ENCODE measurements at regions not wholly inside any gene's neighbourhood (a gene's known extent, or its start where the extent isn't known, plus 50 kb on each side); places are given as distances from the start of the nearest gene placed in this dataset.
A peak's percentile ranks its signal among the peaks of the same experiment; 100 is the strongest.

DNA sequence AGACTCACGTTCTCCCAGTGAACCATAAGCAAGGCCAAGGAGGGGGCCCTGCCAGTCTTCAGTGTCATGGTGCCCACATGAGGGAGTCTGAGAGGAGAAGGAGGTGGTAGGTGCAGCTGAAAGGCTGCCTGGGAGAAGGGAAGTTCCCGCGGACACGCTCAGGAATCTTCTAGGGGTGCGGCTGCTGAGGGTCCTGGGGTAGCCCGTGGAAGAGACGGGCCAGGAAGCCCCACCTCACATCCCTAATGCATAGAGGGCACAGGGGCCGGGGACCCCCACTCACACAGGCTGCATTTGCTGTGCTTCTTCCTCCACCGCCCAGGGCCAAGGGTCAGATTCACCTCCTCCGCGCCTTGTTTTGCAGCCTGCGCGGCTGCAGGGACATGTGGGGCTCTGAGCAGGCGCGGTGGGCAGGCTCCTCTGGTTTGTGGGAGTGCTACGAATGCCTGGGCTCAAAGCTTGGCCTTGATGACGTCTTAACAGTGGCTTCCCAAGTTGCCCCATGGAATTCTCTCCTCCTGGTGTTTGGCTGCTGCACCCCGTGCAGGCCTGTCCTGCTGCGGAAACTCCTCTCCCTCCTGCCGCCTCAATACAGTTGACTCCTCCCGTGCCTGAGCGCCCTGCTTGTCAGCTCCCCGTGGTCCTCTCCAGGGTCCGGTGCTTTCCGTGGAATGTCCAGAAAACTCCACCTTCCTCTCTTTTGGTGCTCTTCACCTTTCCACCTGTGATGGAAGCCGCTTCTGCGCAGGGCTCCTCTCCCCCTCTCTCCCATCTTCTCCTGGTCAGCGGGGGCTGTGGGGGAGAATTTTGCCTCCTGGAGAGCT is 95.7 kb downstream of the VAPA start:
- DNase-seq (ENCODE audit: low read depth in 2 of 2) = no peak

DNA sequence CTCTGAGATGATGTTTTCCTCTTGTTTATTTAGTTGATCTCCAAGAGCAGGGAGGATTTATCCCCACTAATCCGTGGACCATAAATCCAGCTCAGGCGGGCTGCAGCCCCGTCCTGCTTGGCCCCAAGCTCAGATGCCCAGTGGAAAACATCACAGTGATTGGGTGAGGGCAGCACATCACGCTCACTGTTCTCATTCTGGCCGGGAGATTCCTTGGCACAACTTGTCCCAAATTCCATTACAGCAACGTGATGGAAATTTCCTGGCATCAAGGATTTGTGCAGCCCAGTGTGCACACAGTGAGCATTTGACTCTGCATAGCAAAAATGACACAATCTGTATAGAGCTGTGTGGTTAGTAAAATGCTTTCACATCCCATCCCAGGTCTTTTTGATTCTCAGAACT is 96.8 kb downstream of the VAPA start:
- DNase-seq (ENCODE audit: low read depth in 2 of 2) = peak; percentile 61 to 85

DNA sequence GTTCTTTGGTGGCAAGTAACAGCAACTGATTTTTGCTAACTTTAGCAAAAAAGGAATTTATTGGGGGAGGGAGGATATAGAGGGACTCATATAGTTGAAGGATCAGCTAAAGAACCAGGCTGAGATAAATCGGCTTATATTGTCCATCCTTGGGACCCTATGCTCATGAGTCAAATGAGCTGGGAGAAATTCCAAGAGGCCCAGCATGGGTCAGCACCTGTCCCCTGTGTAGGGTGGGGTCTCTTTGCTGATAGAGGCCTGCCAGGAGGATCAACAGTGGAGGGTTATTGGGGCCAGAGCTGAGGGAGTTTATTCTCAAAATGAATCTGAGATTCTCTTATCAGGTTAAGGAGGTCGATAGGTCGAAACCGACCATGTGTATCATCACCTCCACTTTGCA is 97.2 kb downstream of the VAPA start:
- DNase-seq (ENCODE audit: low read depth in 2 of 2) = no peak

DNA sequence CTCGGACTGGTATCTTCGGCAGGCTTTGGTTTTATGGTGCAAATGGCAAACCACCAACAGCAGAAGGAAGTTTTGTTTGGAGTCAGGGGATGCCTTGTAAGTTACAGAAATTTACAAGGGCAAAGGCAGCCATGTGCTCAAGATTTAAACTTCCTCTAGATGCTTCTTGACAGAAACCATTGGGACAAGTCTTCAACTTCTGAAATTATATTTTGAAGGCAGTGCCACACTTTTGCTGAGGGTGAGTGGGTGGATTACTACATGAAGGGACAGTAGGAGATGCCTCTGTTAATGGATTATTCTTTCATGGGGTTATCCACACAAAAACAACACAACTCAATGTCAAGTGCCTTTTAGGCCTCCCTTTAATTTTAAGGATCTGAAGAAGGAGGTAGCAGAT is 97.9 kb downstream of the VAPA start:
- no peak for DNase-seq (ENCODE audit: low read depth in 2 of 2)

DNA sequence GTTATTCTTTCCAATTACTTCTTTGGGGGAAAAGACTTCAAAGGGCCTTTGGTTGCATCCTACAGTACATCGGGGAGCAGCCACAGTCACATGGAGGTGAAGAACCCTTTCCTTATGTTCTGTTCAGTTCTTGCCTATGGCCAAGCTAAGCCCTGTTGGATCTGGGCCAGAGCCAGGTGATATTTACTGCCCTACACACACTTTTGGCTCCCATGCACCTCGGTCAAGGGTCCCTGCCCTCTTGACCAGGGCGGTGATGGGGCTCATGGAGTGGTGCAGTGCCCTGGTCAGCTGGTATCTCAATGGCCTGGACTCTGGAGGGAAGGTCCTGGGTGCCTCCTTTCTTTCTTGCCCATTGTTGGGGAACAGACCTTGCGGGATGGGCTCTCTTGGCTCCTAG is 98.7 kb downstream of the VAPA start:
- no peak for DNase-seq (ENCODE audit: low read depth in 2 of 2)

DNA sequence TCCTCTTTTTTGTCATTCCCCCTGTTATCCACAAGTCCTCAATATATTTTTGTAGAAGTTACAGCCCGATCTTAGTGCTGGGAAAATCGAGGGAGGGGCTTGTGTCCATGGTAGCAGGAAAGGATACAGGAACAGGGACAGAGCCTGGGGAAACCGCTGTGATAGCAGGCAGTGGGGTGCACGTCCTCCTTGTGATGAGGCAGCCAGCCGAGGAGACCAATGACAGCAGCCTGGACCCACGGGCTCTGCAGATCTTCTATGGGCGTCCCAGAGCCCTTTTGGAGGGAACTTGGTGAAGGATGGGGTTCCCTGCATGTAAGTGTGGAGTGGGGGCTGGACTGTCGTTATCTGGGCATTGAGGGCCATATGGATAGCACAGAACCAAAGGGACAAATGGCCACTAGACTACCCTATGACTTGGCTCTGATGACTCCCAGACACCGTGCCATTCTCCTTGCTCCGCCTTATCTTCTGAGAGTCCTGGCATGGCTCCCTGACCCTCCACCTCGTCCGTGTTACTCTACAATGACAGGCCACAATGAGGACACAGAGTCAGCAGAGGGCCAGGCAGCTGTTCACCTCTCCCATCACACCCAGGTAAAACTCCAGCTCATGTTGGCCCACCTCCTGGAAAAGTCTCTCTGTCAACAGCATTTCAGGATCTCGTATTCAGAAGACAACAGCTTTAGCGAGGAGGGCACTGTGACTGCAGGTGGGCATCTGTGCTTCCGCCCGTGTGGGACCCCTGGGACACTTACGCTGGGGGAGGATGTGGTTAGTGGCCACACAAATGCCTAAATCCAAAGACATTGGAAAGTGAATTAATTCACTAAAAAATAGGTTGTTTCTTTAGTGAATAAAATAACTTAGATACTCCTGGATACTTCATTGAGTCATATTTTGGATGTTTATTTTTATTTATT is 100.1 kb downstream of the VAPA start:
- no peak for DNase-seq (ENCODE audit: low read depth in 2 of 2)

DNA sequence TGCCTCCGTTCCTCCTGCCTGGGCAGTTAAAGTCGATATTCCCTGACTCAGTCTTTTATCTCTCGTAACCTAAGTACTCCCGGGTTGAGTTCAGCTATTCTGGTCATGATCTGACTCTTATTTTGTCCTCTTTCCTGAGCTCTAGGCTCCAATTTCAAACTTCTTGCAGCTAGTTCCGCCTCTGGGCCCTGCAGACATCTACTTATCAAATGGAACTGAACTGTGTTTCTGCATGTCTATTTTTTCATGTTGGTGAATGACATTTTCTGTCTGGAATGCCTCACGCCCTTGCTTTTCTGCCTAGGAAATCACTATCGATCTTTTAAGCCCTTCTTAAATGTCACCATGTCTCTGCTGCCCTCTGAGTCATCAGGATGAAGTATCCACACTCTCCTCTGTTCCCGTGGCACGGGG is 101.5 kb downstream of the VAPA start:
- DNase-seq (ENCODE audit: low read depth in 2 of 2) = no peak

DNA sequence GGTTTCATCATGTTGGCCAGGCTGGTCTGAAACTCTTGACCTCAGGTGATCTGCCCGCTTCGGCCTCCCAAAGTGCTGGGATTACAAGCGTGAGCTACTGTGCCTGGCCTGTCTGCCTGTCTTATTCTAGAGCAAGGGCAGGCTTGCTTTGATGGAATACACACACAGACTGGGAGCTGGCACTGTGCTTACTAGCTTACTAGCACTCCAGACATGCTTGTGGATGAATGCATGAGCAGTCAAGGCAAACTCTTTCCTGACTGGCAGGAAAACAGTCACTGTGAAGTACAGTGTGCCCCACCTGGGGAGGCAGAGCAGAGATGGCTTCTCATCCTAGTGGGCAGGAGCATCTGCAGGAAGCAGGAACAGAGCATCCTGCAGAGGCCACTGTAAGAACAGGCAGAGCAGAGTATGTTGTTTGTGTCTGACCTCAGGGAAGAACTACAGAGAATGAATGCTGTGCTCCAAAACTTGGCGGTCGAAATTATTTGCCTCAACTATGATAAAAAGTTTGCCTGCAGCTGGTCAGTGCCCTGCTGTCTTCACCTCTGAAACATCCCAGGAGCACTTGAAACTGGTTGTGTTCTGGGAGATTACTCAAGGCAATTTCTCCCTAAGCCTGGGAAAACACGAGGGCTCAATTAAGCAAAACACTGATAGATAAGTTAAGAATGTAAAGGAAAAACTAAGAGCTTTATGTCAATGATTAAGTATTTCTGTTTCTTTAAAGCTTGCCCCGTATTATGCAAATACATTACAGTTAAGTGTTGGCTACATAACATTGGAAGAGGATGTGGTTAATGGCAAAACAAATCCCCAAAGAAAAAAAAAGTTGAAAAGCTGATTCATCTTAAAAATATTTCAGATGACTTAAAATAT is 102.4 kb downstream of the VAPA start:
- DNase-seq (ENCODE audit: low read depth in 2 of 2) = peak in 1 of 2 donors; percentile 35

DNA sequence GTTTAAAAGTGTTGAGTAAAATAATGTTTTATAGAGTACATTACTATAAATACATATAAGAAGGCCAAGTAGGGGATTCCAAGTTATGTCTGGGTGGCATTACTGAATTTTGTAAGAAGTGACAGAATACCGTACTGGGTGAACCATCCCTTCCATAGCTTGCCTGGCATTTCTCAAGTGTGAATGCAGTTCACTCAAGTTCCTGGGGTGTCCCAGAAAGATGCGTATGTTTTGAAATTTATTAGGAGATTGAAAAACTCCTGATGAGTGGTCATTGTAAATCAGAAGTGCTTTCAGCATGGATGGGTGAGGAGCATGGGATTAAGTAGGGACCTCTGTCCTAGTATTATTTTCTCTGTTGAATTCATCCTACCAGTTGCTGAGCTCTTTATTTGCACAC is 103.2 kb downstream of the VAPA start:
- no peak for DNase-seq (ENCODE audit: low read depth in 2 of 2)

DNA sequence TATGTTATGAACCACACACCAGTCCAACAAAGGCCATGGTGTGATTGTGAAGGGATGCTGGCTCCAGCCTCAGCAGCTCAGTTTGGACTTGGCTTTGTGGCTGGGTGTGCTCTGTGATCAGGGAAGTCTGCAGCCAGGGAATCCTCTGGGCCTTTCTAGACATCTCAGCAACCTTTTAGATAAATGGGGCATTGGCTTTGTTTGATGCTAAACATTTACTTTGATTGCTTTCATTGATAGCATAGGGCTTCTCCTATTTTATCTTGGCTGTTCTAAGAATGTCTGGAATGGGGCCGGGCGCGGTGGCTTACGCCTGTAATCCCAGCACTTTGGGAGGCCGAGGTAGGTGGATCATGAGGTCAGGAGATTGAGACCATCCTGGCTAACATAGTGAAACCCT is 104.5 kb downstream of the VAPA start:
- no peak for DNase-seq (ENCODE audit: low read depth in 2 of 2)

DNA sequence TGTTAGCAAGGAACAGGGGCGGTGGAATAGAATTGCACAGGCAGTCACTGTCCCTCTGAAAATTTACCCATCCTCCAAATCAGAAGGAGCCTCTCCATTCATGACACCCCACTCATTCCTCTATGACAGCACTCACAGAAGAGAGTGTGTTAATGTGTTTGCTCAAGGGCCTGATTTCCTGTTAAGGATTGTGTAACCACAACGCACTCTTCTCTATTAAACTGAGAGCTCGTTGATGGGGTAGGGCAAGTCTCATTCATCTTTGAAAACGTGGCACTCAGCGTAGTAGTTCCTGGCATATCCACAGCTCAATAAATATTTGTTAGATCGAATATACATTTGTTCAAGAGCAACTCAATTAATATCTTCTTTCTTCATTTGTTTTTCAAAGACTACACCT is 106.4 kb downstream of the VAPA start:
- no peak for DNase-seq (ENCODE audit: low read depth in 2 of 2)

DNA sequence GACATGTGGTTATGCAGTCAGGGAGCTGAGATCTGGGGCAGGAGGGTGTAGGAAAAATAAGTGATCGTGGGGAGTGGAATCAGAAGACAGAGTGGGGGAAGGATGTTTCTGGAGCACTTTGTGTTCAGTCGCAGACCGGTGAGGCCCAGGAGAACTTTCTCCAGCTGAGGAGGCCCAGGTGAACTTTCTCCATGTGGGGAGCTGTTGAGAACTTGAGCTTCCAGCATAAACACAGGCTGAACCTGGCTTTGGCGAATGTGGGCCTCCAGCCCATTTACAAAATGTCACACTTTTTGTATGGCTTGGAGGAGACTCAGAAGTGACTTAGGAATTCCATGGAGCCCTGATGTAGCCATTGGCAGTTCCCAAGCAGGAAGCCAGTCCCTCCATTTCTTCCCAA is 108.5 kb downstream of the VAPA start:
- no peak for DNase-seq (ENCODE audit: low read depth in 2 of 2)

DNA sequence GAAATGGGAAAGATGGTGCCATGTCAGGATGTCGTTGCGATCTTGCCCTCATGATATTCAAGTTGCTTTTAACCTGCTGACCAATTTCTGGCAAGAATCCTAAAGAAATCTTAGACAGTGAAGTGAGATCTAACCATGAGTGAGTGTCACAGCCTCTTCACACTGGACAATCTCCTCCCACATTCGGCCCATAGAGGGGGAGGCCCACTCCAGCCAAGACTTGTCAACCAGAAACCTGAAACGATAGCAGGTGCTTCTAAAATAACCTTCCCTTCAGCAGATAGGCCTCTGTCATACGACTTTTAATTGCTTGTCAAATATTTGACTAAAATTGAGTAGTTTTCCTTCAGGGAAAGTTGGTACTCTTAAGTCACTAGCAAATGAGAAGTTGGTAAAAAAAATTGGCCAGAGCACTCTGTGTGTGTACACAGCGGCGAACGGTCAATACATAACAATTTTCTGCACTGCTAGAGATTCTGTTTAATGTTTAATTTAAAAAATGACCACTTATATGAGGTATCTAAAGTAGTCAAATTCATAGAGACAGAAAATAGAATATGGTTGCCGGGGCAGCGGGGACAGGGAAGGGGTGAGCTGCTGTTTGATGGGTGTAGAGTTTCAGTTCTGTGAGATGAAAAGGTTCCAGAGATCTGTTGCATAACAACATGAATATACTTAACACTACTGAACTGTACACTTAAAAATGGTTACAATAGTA is 110.2 kb downstream of the VAPA start:
- no peak for DNase-seq (ENCODE audit: low read depth in 2 of 2)

DNA sequence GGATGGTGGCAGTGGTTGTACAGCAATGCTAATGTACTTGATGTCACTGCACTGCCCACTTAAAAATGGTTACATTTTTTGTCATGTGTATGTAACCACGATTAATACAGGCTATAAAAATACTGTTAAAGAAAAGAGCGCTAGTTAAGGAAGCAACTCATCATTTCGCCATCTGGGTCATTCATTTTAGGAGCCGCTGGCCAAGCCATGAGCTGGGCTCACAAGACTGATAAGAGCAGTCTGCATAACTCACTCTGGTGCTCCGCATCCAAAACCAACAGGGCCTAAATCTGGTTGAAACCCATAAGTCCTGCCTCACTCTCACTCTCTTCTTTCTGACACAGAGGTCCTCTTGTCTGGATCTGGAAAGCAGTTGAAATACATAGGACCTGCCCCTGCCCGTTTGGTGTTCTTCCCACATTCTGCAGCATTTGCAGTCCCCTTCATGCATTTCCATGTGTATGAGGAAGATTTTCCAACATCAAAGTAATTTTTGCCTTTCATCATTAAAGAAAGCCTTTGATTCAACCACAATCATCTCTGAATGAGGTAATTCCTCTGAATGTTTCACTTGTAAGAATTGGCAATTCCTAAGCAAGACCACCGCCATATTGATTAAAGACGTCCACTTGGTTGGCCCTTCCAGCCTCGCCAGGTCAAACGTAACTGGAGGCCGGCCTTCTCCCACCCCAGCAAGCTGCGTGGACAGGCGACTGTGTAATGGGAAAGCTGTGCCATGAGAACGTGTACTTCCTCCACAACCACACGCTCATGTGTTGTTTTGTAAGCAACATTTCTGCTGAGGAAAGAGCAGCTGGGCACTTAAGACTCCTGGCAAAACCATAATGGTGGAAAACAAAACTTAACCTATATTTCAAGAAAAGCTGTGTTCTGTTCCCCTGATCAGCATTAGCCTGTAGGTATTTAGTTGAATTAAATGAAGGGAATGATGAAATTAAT is 112.2 kb downstream of the VAPA start:
- DNase-seq (ENCODE audit: low read depth in 2 of 2) = no peak

DNA sequence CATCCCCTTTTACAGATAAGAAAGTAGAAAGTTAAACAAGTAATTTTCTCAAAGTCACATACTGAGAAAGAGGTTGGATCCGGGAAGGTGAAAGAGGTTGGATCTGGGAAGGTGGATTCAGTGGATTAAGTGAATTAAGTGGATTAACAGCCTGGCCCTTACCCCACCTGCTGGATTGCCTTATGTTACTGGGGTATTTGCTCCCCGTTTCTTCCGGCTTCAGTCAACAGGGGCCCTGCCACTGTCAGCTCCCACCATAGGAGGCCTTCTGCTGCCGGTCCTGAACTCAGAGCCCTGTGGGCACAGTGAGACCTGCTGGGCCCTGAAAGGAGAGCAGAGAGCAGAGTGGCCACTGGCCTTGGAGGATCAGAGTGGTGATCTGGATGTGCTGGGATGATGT is 113.2 kb downstream of the VAPA start:
- no peak for DNase-seq (ENCODE audit: low read depth in 2 of 2)

DNA sequence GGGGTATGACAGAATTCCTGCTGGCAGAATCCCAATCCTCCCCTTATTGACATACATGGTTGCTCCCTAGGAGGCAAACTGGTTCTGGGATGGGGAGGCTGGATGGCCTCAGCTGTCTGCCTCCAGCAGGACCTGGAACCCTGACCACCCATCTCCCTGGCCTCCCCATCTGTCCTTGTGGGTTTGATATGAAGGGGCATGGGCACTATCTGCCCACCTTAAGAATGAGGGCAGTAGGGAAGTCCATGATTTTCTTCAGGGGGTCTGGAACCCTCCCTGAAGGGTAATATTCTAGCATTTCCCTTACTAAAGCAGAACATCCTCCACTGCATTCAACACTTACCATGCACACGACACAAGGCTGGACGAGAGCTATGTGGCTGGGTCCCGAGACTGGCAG is 113.6 kb downstream of the VAPA start:
- DNase-seq (ENCODE audit: low read depth in 2 of 2) = no peak

DNA sequence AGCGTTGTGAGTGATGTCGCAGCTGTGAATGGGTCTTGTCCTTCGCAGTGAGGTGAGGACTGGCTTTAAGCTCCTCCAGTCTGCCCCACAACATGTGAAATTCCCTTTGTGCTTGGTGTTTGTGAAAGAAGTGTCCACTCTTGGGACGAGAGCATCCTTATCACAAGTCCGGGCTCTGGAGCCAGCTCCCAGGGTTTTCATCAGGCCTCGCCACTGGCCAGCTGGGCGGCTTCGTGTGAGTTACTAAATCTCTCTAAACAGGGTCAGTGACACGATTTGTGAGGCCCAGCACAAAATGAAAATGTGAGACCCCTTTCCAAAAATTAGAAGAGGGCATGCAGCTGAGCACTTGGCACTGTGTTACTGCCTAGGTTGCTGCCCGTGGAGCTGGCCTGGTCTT is 115.9 kb downstream of the VAPA start:
- DNase-seq (ENCODE audit: low read depth in 2 of 2) = no peak

DNA sequence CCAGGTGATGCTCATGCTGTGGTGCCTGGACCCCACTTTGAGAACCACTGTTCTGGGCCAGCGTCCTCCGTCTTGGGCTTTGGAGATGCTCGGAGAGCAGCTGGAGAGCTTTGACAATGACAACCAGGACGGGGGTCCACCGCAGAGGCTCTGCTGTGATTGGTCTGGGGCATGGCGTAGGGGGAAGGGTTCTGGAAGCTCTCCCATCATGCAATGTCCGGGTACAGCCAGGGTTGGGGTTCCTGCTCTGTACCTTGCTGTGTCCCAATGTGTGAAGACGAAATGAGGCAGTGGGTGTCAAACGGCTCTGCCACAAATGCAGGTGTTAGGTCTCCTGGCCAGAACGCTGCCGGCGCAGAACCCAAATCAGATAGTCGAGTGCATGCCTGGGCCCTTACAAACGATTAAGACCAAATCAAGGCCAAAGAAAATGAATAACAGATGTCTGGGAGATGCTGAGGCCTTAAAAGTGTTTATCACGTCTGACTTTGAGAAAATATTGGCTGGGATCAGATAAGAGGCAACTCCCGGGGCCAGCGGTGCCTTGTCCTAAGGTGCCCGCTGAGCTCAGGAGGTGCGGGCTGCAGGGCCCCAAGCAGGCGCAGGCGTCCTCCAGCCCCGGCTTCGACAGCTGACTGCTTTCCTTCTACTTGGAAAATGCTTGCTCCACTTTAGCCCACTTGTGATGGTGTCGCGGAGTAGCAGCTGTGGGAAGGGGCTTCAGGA is 117.2 kb downstream of the VAPA start:
- DNase-seq (ENCODE audit: low read depth in 2 of 2) = no peak

DNA sequence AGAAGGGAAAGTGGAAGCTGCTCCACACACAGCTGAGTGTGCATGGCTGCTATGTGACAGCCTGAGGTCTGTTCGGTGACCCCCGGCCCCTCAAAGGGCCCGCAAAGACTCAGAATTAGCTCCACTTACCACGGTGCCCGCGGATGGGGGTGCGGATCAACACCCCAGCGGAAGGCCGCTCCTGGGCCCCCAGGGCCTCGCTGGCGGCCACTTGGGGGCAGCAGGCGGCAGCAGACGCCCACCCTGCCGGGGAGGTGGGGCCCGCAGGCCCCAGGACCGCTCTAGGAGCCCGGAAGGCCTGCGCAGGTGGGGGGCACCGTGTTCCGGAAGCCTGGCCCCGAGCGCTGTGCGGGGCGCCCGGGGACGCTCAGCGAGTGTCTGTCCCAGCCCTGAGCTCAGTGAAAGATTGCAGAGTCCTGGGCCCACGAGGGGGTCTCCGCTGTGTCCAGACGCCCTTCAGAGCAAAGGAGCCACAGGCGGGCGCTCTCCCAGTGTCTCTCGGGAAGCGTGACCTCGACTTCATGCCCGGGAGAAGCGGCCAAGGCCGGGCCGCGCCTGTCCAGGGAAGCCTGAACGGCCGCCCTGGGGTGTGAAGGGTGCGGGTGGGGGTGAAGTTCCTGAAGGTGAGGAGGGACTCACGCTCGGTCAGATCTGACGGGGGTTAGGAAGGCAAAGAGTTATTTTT is 118.7 kb downstream of the VAPA start:
- DNase-seq (ENCODE audit: low read depth in 2 of 2) = peak in 1 of 2 donors; percentile 31

Data from dermis microvascular lymphatic vessel endothelial cell (primary cell).